Endothelial cell of umbilical vein (primary cell): ENCODE measurements at regions not wholly inside any gene's neighbourhood (a gene's known extent, or its start where the extent isn't known, plus 50 kb on each side); places are given as distances from the start of the nearest gene placed in this dataset.

Source experiments
- BruUV-seq: library from RNA; stranded (reverse); fragments of 400-500 nt; replicated peaks from 2 replicates; lab custom pipeline; 2021; lab: Mats Ljungman, UMichigan
- CTCF ChIA-PET: fragments of 300-600, 350-600 bp; sonication (Branson Sonifier 250); formaldehyde crosslinking; loops from one replicate; lab custom pipeline; 2021; ENCODE audit warnings: antibody characterized with exemption, inconsistent platforms; lab: Charles Lee
- POLR2A ChIA-PET: fragments of 300-600, 350-600 bp; sonication (Branson Sonifier 250); formaldehyde crosslinking; loops from one replicate; lab custom pipeline; 2021; ENCODE audit warnings: antibody characterized with exemption, inconsistent platforms; lab: Charles Lee
- DNase-seq: peaks from one replicate; pipeline ENCODE4 v3.0.0-alpha.2; 2011; ENCODE audit warnings: low read depth, low spot score
- FAIRE-seq: peaks from 2 replicates; lab custom pipeline; 2011; peaks lifted over from hg19 to GRCh38; lab: Jason Lieb, UNC
- H2AFZ ChIP-seq: 2 replicates; pipeline ENCODE4 v1.6.0; 2012; ENCODE audit warnings: low read depth, low read length, control low read depth, inconsistent platforms
- H3K27ac ChIP-seq: 2 replicates; pipeline ENCODE4 v1.5.1; 2011; ENCODE audit warnings: low read depth, mild to moderate bottlenecking, control low read depth, low read length, moderate library complexity; ENCODE audit not compliant: insufficient read depth
- H3K27me3 ChIP-seq, 2 experiments: 2 replicates each; pipeline versions ENCODE4 v1.6.0 to v1.6.1; 2011; ENCODE audit warnings: low read length in 2 of 2, mixed read lengths in 1 of 2; ENCODE audit not compliant: control insufficient read depth in 2 of 2, insufficient read depth in 2 of 2
- H3K36me3 ChIP-seq, 2 experiments: 2 replicates in 1 of 2; 3 replicates in 1 of 2; pipeline ENCODE4 v1.5.1; 2011; ENCODE audit warnings: low read length in 2 of 2, mild to moderate bottlenecking in 1 of 2, moderate library complexity in 1 of 2; ENCODE audit not compliant: control insufficient read depth in 2 of 2, insufficient read depth in 2 of 2; ENCODE audit errors: extremely low read depth in 1 of 2
- H3K4me1 ChIP-seq: 3 replicates; pipeline ENCODE4 v1.5.1; 2011; ENCODE audit warnings: mild to moderate bottlenecking, low read length; ENCODE audit not compliant: control insufficient read depth, insufficient read depth; ENCODE audit errors: extremely low read depth
- H3K4me2 ChIP-seq: 2 replicates; pipeline ENCODE4 v1.6.1; 2011; ENCODE audit warnings: low read length, control low read depth, mixed read lengths; ENCODE audit not compliant: insufficient read depth
- H3K4me3 ChIP-seq, 3 experiments: fragments of 200-600 bp in 1 of 3; sonication (generic), shearing (Covaris generic) in 1 of 3; replicated peaks in 1 of 3; 2 replicates each; pipeline ENCODE4 v1.5.1; 2011 to 2016; ENCODE audit warnings: control low read depth in 3 of 3, low read length in 3 of 3, mild to moderate bottlenecking in 2 of 3, inconsistent platforms in 1 of 3, low read depth in 1 of 3, moderate library complexity in 1 of 3; ENCODE audit not compliant: insufficient read depth in 1 of 3
- H3K79me2 ChIP-seq: 2 replicates; pipeline ENCODE4 v1.6.0; 2012; ENCODE audit warnings: low read length, inconsistent platforms; ENCODE audit not compliant: control insufficient read depth, insufficient read depth
- H3K9ac ChIP-seq: replicated peaks from 2 replicates; pipeline ENCODE3; 2011; ENCODE audit warnings: low read length, control low read depth; ENCODE audit not compliant: insufficient read depth; ENCODE audit errors: extremely low read depth
- H3K9me1 ChIP-seq: replicated peaks from 3 replicates; pipeline ENCODE4 v1.6.0; 2011; ENCODE audit warnings: mild to moderate bottlenecking, low read length; ENCODE audit not compliant: control insufficient read depth, insufficient read depth; ENCODE audit errors: extremely low read depth
- H3K9me3 ChIP-seq: replicated peaks from 2 replicates; pipeline ENCODE4 v1.5.1; 2012; ENCODE audit warnings: low read length, inconsistent platforms; ENCODE audit not compliant: control insufficient read depth, insufficient read depth
- H4K20me1 ChIP-seq: replicated peaks from 2 replicates; pipeline ENCODE3; 2011; ENCODE audit warnings: mild to moderate bottlenecking, low read length; ENCODE audit not compliant: control insufficient read depth, insufficient read depth; ENCODE audit errors: extremely low read depth
- EZH2 ChIP-seq: IDR thresholded peaks from 2 replicates; pipeline ENCODE4 v1.6.1; 2012; ENCODE audit warnings: borderline replicate concordance, low read depth, mild to moderate bottlenecking, moderate library complexity, low read length, inconsistent platforms; ENCODE audit not compliant: severe bottlenecking
- FOS ChIP-seq: IDR thresholded peaks from 2 replicates; pipeline ENCODE4 v1.6.1; 2011; ENCODE audit warnings: mild to moderate bottlenecking, low read length, moderate library complexity, borderline replicate concordance; ENCODE audit not compliant: insufficient read depth
- JUN ChIP-seq: IDR thresholded peaks from 2 replicates; pipeline ENCODE4 v1.6.1; 2011; ENCODE audit warnings: borderline replicate concordance, low read depth; ENCODE audit not compliant: insufficient read length, insufficient read depth
- MYC ChIP-seq: IDR thresholded peaks from one replicate; pipeline ENCODE4 v1.6.1; 2011; ENCODE audit warnings: mild to moderate bottlenecking, low read depth, low read length
- POLR2A ChIP-seq: IDR thresholded peaks from 2 replicates; pipeline ENCODE4 v1.6.1; 2012; ENCODE audit warnings: low read depth, mild to moderate bottlenecking, control low read depth, low read length
- POLR2AphosphoS5 ChIP-seq: IDR thresholded peaks from 2 replicates; pipeline ENCODE4 v1.6.1; 2012; ENCODE audit warnings: low read depth, mild to moderate bottlenecking, control low read depth, low read length, moderate library complexity; ENCODE audit not compliant: insufficient read depth
- dilution Hi-C: fragments of 300-500 bp; cut with MboI; formaldehyde crosslinking; loops from one replicate; pipeline ENCODE4 v1.15.0; 2019; ENCODE audit warnings: low sequenced_read_pairs; ENCODE audit not compliant: extremely low pct_ligation_motif_present
- intact Hi-C: fragments of 100-400 bp; cut with micrococcal nuclease; formaldehyde crosslinking; loops from one replicate; pipeline ENCODE4 v1.10.0; 2022
- TF ChIP-seq, protein P1 (sequence below), 2 donors: IDR thresholded peaks; 1 replicate in 1 of 2; 2 replicates in 1 of 2; pipeline ENCODE4 v1.5.1; 2011; ENCODE audit warnings: low read length in 2 of 2, mild to moderate bottlenecking in 2 of 2, moderate library complexity in 2 of 2, control low read depth in 1 of 2, inconsistent platforms in 1 of 2, low read depth in 1 of 2; ENCODE audit not compliant: insufficient read depth in 1 of 2; ENCODE audit errors: extremely low read depth in 1 of 2
- TF ChIP-seq, protein P2 (sequence below): IDR thresholded peaks from 2 replicates; pipeline ENCODE4 v1.6.1; 2011; ENCODE audit not compliant: insufficient read depth, insufficient read length

- Histone ChIP-seq H3K27ac (no peak overlapping the region), H3K9me1 (no peaks in the 10 kb centered on the region), H3K9me3 (no peaks in the 10 kb centered on the region), H3K4me3 (no peak overlapping the region), H3K4me2 (no peak overlapping the region), H4K20me1 (no peaks in the 10 kb centered on the region), H3K27me3 (no peaks in the 10 kb centered on the region), H2AFZ (no peak overlapping the region), H3K9ac (no peak overlapping the region), H3K4me1 (no peaks in the 10 kb centered on the region), H3K36me3 (no peaks in the 10 kb centered on the region), H3K79me2 (no peaks in the 10 kb centered on the region)
- DNase-seq (no peak), FAIRE-seq (no peak)
- TF ChIP-seq MYC (no peak), FOS (no peak), EZH2 (no peak), JUN (no peak), POLR2A (no peak), POLR2AphosphoS5 (no peak)
- TF ChIP-seq, protein P1, sequence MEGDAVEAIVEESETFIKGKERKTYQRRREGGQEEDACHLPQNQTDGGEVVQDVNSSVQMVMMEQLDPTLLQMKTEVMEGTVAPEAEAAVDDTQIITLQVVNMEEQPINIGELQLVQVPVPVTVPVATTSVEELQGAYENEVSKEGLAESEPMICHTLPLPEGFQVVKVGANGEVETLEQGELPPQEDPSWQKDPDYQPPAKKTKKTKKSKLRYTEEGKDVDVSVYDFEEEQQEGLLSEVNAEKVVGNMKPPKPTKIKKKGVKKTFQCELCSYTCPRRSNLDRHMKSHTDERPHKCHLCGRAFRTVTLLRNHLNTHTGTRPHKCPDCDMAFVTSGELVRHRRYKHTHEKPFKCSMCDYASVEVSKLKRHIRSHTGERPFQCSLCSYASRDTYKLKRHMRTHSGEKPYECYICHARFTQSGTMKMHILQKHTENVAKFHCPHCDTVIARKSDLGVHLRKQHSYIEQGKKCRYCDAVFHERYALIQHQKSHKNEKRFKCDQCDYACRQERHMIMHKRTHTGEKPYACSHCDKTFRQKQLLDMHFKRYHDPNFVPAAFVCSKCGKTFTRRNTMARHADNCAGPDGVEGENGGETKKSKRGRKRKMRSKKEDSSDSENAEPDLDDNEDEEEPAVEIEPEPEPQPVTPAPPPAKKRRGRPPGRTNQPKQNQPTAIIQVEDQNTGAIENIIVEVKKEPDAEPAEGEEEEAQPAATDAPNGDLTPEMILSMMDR (IDR thresholded peaks at IDR 0.05; ENCODE audit: extremely low read depth in 1 of 2, insufficient read depth in 1 of 2, low read depth in 1 of 2, low read length in 2 of 2): no peak
- TF ChIP-seq, protein P2, sequence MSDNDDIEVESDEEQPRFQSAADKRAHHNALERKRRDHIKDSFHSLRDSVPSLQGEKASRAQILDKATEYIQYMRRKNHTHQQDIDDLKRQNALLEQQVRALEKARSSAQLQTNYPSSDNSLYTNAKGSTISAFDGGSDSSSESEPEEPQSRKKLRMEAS: no peak
- intact Hi-C loops: no loop called here
- ChIA-PET CTCF (no interaction called here), POLR2A (no interaction called here)
- dilution Hi-C loops: no loop called here
- BruUV-seq: no TSS peak
Measured at GRCh38 chr3:144957398-144958101, 985.9 kb downstream of the DIPK2A start.
